NCI-H128 (cell line): ENCODE measurements at regions not wholly inside any gene's neighbourhood (a gene's known extent, or its start where the extent isn't known, plus 50 kb on each side); places are given as distances from the start of the nearest gene placed in this dataset.
"Not testable (repeated sequence)": the region's sequence is repeated elsewhere in the genome, so short reads cannot be mapped to it uniquely, and the experiment has no call there.

Experiments used
- DNase-seq: peaks from one replicate; lab custom pipeline; 2025; ENCODE audit not compliant: unreplicated experiment; lab: John Stamatoyannopoulos, UW

DNA sequence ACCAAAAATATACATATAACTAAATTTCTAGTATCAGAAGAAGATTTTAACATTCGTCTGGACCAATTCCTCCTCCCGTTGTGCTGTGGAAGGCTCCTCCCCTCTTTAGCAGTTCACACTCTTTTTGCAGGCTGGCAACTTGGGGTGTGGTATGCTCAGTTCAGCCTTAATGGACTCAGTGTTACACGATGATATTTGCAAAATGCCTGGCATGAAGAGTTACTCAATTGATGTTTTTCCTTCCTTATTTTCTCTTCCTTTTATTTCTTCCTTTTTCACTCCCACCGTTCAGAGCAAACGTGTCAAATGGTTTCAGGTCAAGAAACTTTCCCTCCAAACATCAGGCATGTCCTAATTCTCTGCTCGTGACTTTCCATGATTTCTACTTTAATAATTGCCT, 248.3 kb downstream of the PHF14 start:
- DNase-seq: no peak

DNA sequence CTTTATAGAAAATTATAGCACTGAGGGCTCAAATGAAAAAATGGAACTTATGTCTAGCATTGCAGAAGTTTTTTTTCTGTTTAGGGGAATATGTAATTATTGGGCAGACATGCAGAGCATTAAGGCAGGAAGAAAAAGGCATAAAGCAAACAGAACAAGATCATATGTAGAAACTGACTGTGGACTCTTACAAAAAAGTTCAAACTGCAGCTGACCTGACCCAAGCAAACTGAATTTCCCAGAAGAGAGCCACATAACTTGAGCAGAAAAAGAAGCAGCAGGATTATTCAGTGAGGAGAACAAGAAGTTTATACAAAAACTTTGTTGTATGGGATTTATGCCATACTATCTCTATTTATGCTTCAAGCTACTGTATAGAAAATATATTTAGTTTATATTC, 250.9 kb downstream of the PHF14 start:
- no peak for DNase-seq

DNA sequence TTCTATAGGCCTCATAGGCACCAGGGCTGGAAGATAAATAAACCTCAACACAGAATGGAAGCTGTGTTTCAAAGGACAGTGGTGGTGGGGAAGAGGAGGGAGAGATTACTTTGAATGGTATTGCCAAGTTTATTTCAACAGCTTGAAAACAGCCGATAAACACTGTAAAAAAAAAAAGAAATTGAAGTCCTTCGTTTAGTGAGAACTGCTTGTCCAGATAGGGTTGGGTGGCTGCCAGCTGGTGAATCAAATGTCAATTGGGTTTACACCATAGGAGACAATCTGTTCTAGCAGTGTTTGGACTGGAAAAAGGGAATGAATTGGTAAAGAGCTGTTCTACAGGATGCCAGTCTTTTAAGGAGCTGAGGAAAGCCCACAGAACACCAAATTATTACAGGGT, 254.8 kb downstream of the PHF14 start:
- DNase-seq: peak; percentile 32

DNA sequence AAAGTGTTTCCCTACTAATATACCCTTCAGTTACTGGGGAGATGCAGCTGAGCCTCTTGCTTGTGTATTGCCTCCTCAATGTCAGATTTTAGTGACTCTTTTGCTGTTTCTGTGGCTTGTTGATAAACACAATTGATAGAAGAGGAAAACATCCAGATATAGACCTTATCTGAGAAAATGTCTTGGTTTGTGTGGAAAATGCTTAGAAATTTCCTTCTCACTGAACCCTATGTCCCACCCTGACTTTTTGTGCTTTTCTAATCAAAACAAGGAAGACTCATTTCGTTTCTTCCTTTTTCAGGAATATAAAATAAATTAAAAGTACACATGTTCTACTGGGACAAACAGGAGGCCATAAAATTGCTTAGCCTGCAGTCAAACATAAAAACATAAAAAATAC, 257.5 kb downstream of the PHF14 start:
- no peak for DNase-seq

DNA sequence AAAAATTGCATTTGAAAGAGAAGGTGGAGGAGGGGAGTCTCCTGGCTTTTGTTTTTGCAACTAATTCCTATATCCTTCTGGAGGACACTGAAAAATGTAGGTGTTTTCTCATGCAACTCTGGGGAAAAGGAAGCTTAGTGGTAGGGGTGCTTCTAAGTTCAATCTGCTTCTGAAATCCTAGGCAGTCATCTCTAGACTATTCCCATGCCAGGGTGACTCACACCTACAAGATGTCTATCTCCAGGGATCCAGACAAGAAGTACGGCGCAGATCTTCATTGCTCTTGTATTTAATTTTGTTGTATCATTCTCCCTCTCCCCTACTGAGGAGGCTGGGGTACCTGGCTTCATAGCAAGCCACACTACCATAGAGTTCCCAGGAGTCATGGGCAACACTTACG, 258.8 kb downstream of the PHF14 start:
- DNase-seq: no peak

DNA sequence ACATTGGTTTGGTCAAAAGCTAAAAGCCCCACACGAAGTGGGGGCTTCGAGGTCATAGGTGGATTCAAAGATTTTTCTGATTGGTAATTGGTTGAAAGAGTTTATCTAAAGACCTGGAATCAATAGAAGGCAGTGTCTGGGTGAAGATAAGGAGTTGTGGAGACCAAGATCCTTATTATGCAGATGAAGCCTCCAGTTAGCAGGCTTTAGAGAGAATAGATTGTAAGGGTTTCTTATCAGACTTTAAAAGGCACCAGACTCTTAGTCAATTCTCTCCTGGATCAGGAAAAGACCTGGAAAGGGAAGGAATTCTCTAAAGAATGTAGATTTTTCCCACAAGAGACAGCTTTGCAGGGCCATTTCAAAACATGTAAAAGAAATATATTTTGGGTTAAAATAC, 260.2 kb downstream of the PHF14 start:
- no peak for DNase-seq

DNA sequence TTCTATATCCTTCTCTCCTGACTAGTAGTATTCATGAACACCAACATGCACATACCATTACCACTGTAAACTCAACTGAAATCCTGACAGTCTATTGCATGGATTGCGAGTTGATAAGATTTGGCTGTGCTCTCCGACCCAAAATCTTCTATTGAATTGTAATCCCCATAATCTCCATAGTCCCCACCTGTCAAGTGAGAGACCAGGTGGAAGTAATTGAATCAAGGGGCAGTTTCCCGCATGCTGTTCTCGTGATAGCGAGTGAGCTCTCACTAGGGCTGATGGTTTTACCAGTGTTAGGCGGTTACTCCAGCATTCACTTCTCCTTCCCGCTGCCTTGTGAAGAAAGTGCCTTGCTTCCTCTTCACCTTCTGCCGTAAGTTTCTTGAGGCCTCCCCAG, 261.8 kb downstream of the PHF14 start:
- no peak for DNase-seq

DNA sequence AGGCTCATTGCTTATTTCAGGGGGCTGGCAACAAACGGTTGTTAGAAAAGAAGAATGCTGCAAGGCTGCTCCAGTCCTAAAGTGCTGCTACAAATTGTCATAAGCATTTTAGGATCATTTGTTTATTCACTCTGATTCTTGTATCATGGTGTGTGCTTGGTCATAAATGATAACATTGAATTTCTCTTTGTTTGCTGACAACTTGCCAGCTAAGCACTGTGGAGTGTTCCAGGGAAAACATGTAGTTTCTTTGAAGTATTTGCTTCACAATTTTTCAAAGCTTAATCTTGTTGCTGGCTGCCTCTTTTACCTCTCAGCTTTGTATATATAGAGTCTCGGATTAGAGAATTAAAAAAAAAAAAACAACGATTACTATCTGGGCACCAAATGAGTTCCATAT, 263.0 kb downstream of the PHF14 start:
- DNase-seq: no peak

DNA sequence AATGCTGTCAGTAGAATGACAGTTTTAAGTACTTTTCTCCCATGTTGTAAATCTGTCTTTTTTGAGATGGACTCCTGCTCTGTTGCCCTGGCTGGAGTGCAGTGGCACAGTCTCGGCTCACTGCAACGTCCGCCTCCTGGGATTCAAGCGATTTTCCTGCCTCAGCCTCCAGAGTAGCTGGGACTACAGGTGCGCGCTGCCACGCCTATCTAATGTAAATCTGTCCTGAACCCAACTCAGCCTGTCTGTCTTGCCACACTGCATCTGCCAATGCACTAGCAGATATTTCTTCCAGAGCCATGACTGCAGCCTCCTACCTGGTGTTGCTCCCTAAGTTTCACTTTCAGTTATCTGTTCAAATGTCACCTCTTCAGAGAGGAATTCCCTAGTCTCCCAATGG, 264.1 kb downstream of the PHF14 start:
- DNase-seq: no peak

DNA sequence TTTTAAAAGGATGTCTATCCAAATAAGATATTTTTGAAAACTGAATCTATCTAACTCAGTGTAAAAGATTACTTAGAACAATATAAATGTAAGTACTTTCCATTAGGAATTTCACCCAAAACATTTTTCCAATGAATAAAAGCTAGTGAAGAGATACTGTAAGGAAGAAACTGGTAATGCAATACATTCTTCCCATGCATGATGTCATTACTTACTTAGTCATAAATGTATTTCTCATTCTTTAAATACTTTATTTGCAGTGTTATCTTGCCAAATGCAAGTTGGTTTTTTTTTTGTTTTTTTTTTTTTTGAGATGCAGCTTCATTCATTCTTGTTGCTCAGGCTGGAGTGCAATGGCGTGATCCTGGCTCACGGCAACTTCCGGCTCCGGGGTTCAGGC, 265.6 kb downstream of the PHF14 start:
- no peak for DNase-seq

DNA sequence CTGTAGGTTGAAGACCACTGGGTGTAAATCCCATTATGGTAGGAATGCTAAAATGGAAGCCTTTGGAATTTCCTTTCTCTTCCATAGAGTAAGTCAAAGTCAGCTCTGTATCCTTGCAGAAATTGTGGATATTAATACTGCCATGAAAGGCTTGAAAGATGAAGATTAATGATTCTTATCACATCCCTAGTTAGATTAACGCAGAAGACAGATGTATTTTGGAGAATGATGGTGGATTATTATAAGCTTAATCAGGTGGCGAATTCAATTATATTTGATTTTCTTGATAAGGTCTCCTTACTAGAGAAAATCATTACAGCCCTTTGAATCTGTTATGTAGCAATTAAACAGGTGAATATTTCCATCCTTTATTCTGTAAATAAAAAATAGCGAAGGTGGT, 270.1 kb downstream of the PHF14 start:
- no peak for DNase-seq

DNA sequence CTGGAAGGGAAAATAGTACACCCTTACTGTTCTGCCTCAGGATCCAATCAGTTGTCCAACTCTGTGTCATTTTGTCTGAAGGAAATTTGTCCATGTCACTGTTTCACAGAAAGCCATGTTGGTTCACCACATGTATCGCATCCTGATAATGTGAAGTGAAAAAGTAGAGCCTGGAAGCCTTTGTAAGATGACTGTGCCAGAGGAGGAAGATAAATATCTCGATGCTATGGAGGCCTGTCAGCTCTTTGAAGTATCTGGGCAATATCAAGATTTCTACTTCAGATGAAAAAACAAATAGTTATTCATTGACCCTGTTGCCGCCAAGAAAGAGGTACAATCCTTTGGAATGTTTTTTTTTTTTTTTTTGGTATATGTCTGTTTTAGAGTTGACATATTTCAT, 270.5 kb downstream of the PHF14 start:
- DNase-seq: no peak

DNA sequence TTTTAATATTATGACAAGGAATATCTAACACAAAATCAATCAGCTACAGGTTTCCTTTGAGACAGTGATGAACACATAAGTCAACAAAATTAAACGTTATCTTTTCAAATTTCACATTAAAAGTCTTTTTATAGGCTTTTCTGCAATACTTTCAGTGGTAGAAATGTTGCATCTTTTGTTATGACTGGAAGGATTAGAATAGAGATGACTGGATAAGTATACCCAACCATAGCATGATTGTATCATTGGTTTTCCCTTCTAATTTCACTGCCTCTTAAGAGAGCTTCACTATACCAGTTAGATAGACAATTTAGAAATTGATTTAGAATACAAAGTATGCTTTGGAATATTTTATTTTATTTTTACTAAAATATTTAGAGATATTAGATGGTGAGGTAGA, 273.9 kb downstream of the PHF14 start:
- no peak for DNase-seq

DNA sequence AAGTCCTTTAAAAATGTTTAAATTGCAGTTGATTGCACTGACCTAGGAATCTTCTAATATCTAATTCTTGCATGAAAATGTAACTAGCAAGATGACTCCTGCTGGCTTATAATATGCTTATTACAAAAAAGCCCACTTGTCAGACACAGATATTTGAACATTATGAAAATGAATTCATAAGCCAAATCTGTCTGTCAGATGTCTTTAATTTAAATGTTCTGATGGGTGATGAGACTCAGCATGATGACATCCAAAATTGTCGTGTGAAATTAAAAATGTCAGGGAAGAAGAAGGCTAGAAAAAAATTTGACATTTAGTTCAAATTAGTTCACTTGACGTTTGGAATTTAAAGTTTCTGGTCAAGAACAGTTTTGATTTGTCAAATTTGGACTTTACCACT, 277.8 kb downstream of the PHF14 start:
- no peak for DNase-seq

DNA sequence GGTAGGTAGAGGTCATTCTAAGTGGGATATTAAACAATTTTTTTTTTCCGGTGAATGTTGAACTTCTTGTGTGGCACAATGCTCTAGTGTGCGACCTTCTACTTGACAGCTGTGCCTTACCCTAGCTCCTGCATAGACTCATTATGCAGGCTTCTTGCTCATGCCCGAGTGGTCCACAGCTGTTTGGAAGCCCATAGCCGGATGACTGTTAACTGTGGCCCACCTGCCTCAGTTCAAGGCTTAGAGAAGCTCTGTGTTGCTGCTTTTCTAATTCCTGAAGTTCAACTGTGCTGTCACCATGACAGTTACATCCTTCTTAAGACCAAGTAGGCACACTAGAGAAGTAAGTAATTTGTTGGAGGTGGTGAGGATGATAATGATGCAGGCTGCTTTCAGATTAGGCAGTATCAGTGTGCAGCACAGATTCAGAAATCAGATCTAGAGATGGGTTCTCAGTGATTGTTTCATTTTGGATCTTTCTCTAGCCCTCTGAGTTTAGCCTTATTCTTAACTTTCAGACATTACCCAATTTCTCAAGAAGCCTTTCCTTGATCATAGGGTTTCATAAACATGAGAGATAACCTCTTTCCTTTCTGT, 278.4 kb downstream of the PHF14 start:
- no peak for DNase-seq

DNA sequence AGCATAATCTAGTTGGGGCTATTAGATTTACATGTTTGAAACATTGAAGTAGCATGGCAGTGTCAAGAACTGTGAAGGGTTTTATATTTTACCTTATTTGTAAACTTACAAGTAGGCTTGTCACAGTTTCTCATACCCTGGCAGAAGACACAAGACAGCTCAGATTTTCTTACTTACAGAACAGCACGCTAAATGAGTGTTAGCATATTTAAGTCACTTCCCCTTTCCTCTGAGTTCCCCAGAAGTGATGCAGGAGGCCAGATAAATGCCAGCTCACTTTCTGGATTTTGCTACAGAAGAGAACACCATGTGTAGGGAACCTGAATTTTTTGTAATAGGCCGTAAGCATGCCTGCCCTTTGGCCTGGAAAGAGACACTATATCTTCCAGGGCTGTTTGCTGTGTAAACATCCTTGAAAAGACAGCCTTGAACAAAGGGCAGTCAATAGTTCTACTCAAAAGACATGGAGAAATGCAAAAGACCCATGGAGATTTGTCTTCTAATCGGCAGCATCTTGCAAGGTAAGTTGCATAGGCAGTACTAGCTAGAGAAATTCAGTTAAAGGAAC, 279.1 kb downstream of the PHF14 start:
- no peak for DNase-seq

DNA sequence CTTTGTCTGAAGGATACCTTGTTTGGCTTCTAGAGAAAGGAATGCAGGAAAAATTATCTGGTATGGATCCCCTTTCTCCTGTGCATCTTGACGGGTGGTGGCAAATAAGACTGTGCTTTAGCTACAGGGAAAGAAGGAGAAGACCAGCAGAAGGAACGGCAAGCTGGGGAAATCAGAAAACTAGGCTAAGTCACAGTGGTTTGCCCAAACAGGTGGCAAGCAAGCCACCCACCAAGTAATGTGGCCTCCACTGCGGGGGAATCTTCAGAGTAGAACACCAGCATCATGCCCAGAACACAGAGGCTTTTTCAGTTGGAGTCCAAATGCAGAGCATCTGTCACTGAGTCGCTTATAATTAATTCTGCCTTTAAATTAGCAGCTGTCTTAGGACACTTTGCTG, 282.8 kb downstream of the PHF14 start:
- DNase-seq: no peak

DNA sequence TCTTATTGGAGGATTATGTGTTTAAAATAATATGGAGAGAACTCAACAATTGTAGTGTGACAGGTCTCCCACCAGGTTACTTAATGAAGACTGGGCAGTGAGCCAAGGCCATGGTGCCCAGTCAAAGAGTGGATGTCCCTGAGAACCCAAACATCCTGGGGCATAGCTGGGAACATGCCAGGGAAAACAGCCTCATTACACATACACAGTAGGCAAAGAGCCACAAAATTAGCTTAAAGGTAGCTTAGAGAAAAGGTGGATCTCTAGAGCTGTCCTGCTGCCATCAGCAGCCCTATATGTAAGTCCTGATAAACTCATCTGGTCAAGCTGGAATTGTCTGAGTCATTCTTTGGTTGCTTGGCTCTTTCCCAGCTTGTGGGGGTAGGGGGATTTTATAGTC, 287.8 kb downstream of the PHF14 start:
- DNase-seq: peak; percentile 89

DNA sequence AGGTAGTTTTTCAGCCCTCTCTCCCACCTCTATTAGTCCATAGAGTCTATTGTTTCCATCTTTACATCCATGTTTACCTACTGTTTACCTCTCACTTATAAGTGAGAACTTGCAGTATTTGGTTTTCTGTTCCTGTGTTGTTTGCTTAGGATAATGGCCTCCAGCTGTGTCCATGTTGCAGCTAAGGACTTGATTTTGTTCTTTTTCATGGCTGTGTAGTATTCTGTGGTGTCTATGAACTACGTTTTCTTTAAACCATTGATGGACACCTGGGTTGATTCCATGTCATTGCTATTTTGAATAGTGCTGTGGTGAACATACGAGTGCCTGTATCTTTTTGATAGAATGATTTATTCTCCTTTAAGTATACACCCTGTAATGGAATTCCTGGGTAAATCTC, 292.4 kb downstream of the PHF14 start:
- DNase-seq: no peak

DNA sequence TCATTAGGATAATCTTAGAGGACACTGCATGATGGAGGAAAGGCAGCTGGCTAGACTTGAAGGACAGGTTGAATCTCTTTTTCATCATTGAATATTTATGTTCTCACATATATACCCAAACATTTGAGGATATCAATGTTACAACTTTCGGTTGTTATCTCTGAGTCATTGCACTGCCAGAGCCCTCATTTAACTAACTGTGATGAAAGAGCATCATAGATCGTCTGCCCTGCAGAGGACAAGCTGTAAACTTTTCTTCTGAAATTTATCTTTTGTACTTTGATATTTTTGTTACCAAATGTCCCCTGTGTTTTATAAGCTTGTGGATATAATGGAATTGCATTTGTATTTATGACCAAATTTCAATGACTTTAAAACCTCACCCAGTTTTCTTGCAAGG, 298.7 kb downstream of the PHF14 start:
- DNase-seq: no peak

DNA sequence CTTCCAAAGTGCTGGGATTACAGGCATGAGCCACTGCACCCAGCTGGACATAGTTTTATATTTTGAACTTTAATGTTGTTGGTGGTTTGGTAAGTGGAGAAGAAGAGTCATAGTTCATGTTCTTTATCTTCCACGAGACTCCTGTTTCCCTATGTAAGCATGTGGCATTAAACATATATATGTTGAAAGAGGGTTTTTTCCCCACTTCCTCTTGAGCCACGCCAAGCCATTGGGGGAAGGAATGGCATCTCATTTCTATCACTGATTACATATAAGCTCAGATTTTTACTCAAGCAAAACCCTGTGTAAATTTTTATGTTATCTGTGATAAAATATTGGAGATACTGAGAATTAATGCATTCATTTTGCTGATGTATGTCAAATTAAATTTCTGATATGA, 300.4 kb downstream of the PHF14 start:
- no peak for DNase-seq

DNA sequence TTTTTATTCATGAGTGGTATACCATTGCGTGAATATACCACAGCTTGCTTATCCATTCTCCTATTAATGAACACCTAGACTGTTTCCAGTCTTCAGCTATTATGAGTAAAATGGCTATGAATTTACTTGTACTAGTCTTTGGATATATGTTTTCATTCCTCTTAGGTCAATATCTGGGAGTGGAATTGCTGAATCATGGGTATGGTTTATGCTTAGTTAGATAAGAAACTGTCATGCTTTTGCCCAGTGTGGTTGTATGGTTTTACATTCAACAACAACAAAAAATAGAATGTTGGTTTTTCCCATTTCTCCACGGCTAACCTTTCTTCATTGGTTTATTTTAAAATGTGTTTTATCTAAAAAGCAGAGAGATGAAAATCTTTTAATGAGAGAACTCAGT, 308.3 kb downstream of the PHF14 start:
- no peak for DNase-seq

DNA sequence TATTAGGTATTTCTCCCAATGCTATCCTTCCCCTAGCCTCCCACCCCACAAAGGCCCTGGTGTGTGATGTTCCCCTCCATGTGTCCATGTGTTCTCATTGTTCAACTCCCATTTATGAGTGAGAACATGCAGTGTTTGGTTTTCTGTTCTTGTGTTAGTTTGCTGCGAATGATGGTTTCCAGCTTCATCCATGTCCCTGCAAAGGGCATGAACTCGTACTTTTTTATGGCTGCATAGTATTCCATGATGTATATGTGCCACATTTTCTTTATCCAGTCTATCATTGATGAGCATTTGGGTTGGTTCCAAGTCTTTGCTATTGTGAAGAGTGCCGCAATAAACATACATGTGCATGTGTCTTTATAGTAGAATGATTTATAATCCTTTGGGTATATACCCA, 309.9 kb downstream of the PHF14 start:
- not testable (repeated sequence) for DNase-seq

DNA sequence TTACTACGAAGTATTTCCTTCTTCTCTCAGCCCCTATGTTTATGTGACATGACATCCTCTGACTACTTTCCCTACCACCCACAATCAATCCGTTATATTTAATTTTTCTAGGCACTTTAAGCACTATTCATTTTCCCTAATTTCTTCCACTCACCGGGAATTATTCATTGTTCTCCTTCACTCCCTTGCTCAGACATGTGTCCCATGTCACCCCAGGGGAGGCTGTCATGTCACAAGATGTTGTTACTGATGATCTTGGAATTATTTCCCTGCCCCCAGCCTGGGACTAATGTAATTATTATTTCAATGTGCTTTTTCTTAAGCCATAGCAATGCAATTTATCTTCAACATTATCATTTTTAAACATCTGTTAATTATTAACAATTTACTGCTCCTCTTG, 317.2 kb downstream of the PHF14 start:
- no peak for DNase-seq
